GM21381 (cell line): ENCODE measurements at regions not wholly inside any gene's neighbourhood (a gene's known extent, or its start where the extent isn't known, plus 50 kb on each side); places are given as distances from the start of the nearest gene placed in this dataset.

Experiments used
- ATAC-seq: cut with Tn5 transposase; IDR thresholded peaks from one replicate; pipeline ENCODE4 v1.9.1; 2021; ENCODE audit warnings: mild to moderate bottlenecking, moderate library complexity; ENCODE audit not compliant: unreplicated experiment

- ATAC-seq: no peak
These were observed 67.7 kb upstream of the ZNF469 start for GRCh38 chr16:88314991-88315542.

GRCh38 chr16:88315543-88316105 is 67.1 kb upstream of the ZNF469 start:
- ATAC-seq: no peak

GRCh38 chr16:88316151-88316550 is 66.6 kb upstream of the ZNF469 start:
- no peak for ATAC-seq

- ATAC-seq: no peak
These were observed 65.7 kb upstream of the ZNF469 start for GRCh38 chr16:88316941-88317612.

GRCh38 chr16:88317613-88317965 is 65.2 kb upstream of the ZNF469 start:
- ATAC-seq: no peak

- no peak for ATAC-seq
These were observed 64.7 kb upstream of the ZNF469 start for GRCh38 chr16:88318051-88318450.

- no peak for ATAC-seq
These were observed 64.2 kb upstream of the ZNF469 start for GRCh38 chr16:88318521-88318920.

GRCh38 chr16:88319116-88319965 is 63.4 kb upstream of the ZNF469 start:
- ATAC-seq: no peak

- ATAC-seq: no peak
These were observed 61.7 kb upstream of the ZNF469 start for GRCh38 chr16:88320947-88321634.

- no peak for ATAC-seq
These were observed 60.9 kb upstream of the ZNF469 start for GRCh38 chr16:88321635-88322499.

GRCh38 chr16:88322500-88322970 is 60.2 kb upstream of the ZNF469 start:
- ATAC-seq: no peak

GRCh38 chr16:88323041-88323440 is 59.7 kb upstream of the ZNF469 start:
- no peak for ATAC-seq

- ATAC-seq: no peak
These were observed 59.0 kb upstream of the ZNF469 start for GRCh38 chr16:88323546-88324330.

- ATAC-seq: no peak
These were observed 57.5 kb upstream of the ZNF469 start for GRCh38 chr16:88325087-88325750.

GRCh38 chr16:88325976-88326375 is 56.8 kb upstream of the ZNF469 start:
- no peak for ATAC-seq

- no peak for ATAC-seq
These were observed 55.9 kb upstream of the ZNF469 start for GRCh38 chr16:88326611-88327485.

- ATAC-seq: no peak
These were observed 55.0 kb upstream of the ZNF469 start for GRCh38 chr16:88327561-88328312.
